Panc1 (cell line): ENCODE measurements at regions not wholly inside any gene's neighbourhood (a gene's known extent, or its start where the extent isn't known, plus 50 kb on each side); places are given as distances from the start of the nearest gene placed in this dataset.

Experiments used
- ATAC-seq: fragments of 200-7000 bp; cut with Tn5 transposase; 2 replicates; pipeline ENCODE4 v1.9.1; 2020; ENCODE audit warnings: mild to moderate bottlenecking, moderate library complexity
- BruUV-seq: library from RNA; stranded (reverse); fragments of 400-500 nt; replicated peaks from 2 replicates; lab custom pipeline; 2021; lab: Mats Ljungman, UMichigan
- CTCF ChIA-PET: fragments of 300-600 bp; sonication (Branson Sonifier 250); formaldehyde crosslinking; loops from one replicate; lab custom pipeline; 2022; ENCODE audit warnings: antibody characterized with exemption; lab: Charles Lee
- POLR2A ChIA-PET: fragments of 300-600 bp; sonication (Branson Sonifier 250); formaldehyde crosslinking; loops from one replicate; lab custom pipeline; 2022; ENCODE audit warnings: antibody characterized with exemption; lab: Charles Lee
- DNase-seq: peaks from one replicate; pipeline ENCODE4 v3.0.0-alpha.2; 2010; ENCODE audit warnings: low read depth, low spot score
- H3K27ac ChIP-seq: 2 replicates; pipeline ENCODE4 v1.5.1; 2011; ENCODE audit warnings: mild to moderate bottlenecking, low read length, inconsistent platforms
- H3K27me3 ChIP-seq: fragments of 200-500 bp; sonication (Bioruptor generic); 2 replicates; pipeline ENCODE4 v1.6.0; 2014; ENCODE audit warnings: low read length, inconsistent platforms; ENCODE audit not compliant: control insufficient read depth, insufficient read depth
- H3K36me3 ChIP-seq: fragments of 200-500 bp; sonication (Bioruptor generic); 2 replicates; pipeline ENCODE4 v1.5.1; 2014; ENCODE audit warnings: inconsistent platforms, mild to moderate bottlenecking, low read length, moderate library complexity; ENCODE audit not compliant: control insufficient read depth, insufficient read depth
- H3K4me1 ChIP-seq: 2 replicates; pipeline ENCODE4 v1.5.1; 2011; ENCODE audit warnings: inconsistent platforms, mild to moderate bottlenecking, low read length, moderate library complexity; ENCODE audit not compliant: control insufficient read depth, insufficient read depth
- H3K4me3 ChIP-seq, 2 experiments: 2 replicates each; pipeline ENCODE4 v1.5.1; 2011 to 2012; ENCODE audit warnings: low read depth in 2 of 2, low read length in 2 of 2, mild to moderate bottlenecking in 2 of 2, inconsistent platforms in 1 of 2, moderate library complexity in 1 of 2
- H3K9me3 ChIP-seq: fragments of 200-500 bp; sonication (Bioruptor generic); 2 replicates; pipeline ENCODE4 v1.5.1; 2014; ENCODE audit warnings: low read depth, mild to moderate bottlenecking, inconsistent platforms, low read length, moderate library complexity; ENCODE audit not compliant: control insufficient read depth, insufficient read depth
- CTCF ChIP-seq: fragments of 450-650 bp; IDR thresholded peaks from 2 replicates; pipeline ENCODE4 v1.5.1; 2017; ENCODE audit warnings: mild to moderate bottlenecking
- POLR2AphosphoS5 ChIP-seq: IDR thresholded peaks from 2 replicates; pipeline ENCODE4 v1.6.1; 2012; ENCODE audit warnings: mild to moderate bottlenecking, low read depth, low read length, moderate library complexity
- REST ChIP-seq, 2 experiments: IDR thresholded peaks; 2 replicates each; pipeline ENCODE4 v1.6.1; 2011 to 2012; ENCODE audit warnings: low read depth in 2 of 2, control low read depth in 1 of 2, low read length in 1 of 2, mild to moderate bottlenecking in 1 of 2, moderate library complexity in 1 of 2; ENCODE audit not compliant: insufficient read depth in 1 of 2
- SIN3A ChIP-seq: IDR thresholded peaks from 2 replicates; pipeline ENCODE4 v1.6.1; 2012; ENCODE audit warnings: low read depth, mild to moderate bottlenecking, low read length, moderate library complexity, borderline replicate concordance; ENCODE audit not compliant: insufficient read depth
- TCF7L2 ChIP-seq: IDR thresholded peaks from 2 replicates; pipeline ENCODE4 v1.6.1; 2011; ENCODE audit warnings: mild to moderate bottlenecking, low read depth, low read length, inconsistent platforms
- in situ Hi-C: cut with HindIII; loops from 2 replicates; pipeline ENCODE4 v1.10.0; 2016; ENCODE audit warnings: low sequenced_read_pairs, low pct_unique_long_range_greater_than_20kb
- intact Hi-C: fragments of 100-400 bp; cut with micrococcal nuclease; formaldehyde crosslinking; loops from one replicate; pipeline ENCODE4 v1.10.0; 2022; ENCODE audit not compliant: unreplicated experiment

GRCh38 chr5:30690931-30691330 lies 502.6 kb upstream of the CDH6 start:
- H3K4me3 ChIP-seq = no peak overlapping the region
- ChIA-PET CTCF (no interaction called here), POLR2A (no interaction called here)
- DNase-seq (no peak), ATAC-seq (no peak)
- no peaks in the 10 kb centered on the region for H3K9me3 ChIP-seq
- no peaks in the 10 kb centered on the region for H3K36me3 ChIP-seq
- H3K27me3 ChIP-seq = no peaks in the 10 kb centered on the region
- BruUV-seq = no TSS peak
- in situ Hi-C loops = no loop called here
- intact Hi-C loops = no loop called here
- no peak overlapping the region for H3K27ac ChIP-seq
- no peak for TF ChIP-seq TCF7L2
- no peak for TF ChIP-seq CTCF
- no peak for TF ChIP-seq REST (IDR thresholded peaks at IDR 0.05; ENCODE audit: insufficient read depth in 1 of 2, low read depth in 2 of 2, low read length in 1 of 2)
- no peak for TF ChIP-seq POLR2AphosphoS5
- TF ChIP-seq SIN3A = no peak
- H3K4me1 ChIP-seq = no peaks in the 10 kb centered on the region

- TF ChIP-seq TCF7L2 (no peak), CTCF (no peak), SIN3A (no peak), REST (IDR thresholded peaks at IDR 0.05; ENCODE audit: insufficient read depth in 1 of 2, low read depth in 2 of 2, low read length in 1 of 2) (no peak), POLR2AphosphoS5 (no peak)
- ChIA-PET POLR2A (no interaction called here), CTCF (no interaction called here)
- no peaks in the 10 kb centered on the region for H3K4me1 ChIP-seq
- intact Hi-C loops = no loop called here
- H3K27me3 ChIP-seq = no peaks in the 10 kb centered on the region
- DNase-seq (no peak), ATAC-seq (no peak)
- in situ Hi-C loops = no loop called here
- BruUV-seq = no TSS peak
- no peak overlapping the region for H3K27ac ChIP-seq
- H3K4me3 ChIP-seq = no peak overlapping the region
- no peaks in the 10 kb centered on the region; the same call in 1 of the 2 replicates for H3K9me3 ChIP-seq
- no peaks in the 10 kb centered on the region for H3K36me3 ChIP-seq
These were observed 506.0 kb upstream of the CDH6 start for GRCh38 chr5:30687461-30687860.
